HK-2 (cell line): ENCODE measurements at regions not wholly inside any gene's neighbourhood (a gene's known extent, or its start where the extent isn't known, plus 50 kb on each side); places are given as distances from the start of the nearest gene placed in this dataset.

Experiments
- DNase-seq: peaks from one replicate; pipeline ENCODE4 v3.0.0-alpha.2; 2018; ENCODE audit not compliant: unreplicated experiment

DNA sequence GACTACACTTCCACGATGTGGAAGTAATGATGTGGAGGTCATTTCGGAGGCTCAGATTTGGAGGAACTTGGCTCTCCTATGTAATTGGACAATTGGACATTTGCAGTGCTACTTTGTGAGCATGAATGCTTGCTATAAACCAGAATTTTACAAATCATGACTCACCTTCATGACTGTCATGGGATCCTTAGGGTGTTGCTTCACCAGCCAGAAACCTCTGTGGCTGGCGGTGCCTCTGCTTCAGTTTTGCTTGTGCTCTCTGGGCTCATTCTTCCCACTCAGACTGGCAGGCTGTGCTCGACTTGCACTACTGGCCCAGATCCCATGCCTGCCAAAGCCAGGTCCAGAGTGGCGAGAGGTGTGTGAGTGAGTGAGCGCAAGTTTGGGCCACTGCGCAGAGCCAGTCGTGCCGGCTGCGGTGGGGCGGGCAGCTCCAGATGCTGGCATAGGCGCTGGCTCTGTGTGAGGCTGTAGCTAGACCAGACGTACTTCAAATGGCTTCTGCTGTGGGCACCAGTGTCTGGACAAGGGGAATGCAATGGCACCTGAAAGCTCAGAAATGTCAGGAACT is 387.8 kb downstream of the AEBP2 start:
- DNase-seq: no peak

DNA sequence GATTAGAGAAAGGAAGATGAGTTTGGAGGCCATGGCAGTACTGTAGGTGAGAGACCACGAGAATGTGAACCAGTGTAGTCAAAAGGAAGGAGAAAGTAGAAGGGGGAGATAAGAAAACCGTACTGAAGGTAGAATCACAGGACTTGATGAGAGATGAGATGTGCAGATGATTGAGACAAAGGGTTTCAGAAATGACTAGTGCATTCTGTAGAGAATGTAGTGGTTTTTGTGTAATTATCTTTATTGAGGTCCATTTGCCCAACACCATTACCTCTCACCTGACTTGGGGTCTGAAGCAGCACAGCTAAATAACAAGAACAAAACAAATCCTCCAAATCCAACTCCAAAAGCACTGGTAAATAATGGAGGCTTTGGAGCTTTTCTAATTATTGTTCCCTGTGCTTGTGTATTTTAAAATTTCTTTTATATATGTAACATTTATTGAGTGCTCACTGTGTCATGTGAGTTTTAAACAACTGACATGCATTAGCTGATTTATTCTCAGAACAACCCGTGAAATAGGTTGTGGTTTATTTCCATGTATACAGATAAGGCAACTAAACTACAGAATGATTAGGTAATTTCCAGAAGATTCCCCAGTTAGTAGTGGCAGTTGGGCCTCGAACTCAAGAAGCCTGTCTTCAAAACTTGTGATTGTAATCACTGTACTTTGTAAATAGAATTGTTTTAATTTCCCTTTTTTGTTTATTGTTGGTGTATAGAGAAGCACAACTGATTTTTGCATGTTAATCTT is 390.0 kb downstream of the AEBP2 start:
- DNase-seq: no peak

GRCh38 chr12:19830446-19830845 is 391.2 kb downstream of the AEBP2 start:
- no peak for DNase-seq

- no peak for DNase-seq
Measured at GRCh38 chr12:19833775-19834501, 394.6 kb downstream of the AEBP2 start.

DNA sequence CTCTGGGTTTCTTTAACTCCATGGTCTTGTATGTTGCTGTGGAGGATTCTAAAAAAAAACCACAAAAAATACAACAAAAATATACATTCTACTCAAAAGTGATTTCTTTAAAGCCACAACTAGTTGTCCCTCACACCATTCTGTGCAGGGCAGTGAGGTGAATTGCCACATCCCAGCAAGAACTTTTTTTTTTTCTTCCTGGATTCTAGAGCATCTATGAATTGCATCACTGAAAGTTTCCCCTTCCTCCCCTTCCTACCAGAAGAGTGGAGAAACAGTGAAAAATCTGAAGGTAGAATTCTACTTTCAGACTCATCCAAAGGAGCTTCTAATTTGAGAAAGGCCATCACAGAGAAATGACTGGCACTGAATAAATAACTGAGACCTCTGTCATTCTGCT is 395.3 kb downstream of the AEBP2 start:
- DNase-seq: no peak

GRCh38 chr12:19836056-19836455 is 396.8 kb downstream of the AEBP2 start:
- DNase-seq: no peak

DNA sequence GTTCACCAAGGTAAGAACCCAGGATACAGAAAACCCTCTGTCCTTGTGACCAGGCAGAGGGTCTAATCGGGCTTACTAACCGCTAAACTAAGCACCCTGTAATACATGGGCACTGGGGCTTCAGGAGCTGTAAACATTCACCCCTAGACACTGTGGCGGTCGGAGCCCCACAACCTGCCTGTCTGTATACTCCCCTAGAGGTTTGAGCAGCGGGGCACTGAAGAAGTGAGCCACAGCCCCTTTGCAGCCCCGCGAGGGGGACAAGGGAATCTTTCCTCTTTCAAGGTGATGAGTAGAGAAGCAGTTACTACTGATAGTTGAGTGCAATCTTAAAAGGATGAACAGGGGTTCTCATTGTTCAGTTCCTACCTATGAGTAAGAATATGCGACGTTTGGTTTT is 397.2 kb downstream of the AEBP2 start:
- no peak for DNase-seq

GRCh38 chr12:19837543-19837942 is 398.3 kb downstream of the AEBP2 start:
- DNase-seq: no peak

DNA sequence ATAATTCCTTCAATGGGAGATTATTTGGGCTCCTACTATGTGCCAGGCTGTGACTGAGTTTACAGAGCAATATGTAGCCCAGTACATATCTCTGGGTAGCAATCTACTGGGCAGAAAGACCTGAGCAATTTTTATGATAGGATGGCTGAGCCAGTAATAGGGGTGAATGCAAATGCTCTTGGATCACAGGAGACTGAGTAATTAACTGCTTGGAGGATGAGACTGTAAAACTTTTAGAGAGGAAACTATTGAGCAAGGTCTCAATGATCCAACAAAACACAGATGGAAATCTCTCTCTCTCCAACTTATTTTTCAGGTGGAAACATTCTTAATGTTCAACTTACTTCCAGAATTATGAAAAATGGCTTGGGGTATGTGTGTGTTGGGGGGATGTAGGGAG is 402.2 kb downstream of the AEBP2 start:
- DNase-seq: no peak

GRCh38 chr12:19842116-19842515 is 402.8 kb downstream of the AEBP2 start:
- no peak for DNase-seq

GRCh38 chr12:19844224-19844623 is 404.9 kb downstream of the AEBP2 start:
- no peak for DNase-seq

- no peak for DNase-seq
Measured at GRCh38 chr12:19846574-19846973, 407.3 kb downstream of the AEBP2 start.

DNA sequence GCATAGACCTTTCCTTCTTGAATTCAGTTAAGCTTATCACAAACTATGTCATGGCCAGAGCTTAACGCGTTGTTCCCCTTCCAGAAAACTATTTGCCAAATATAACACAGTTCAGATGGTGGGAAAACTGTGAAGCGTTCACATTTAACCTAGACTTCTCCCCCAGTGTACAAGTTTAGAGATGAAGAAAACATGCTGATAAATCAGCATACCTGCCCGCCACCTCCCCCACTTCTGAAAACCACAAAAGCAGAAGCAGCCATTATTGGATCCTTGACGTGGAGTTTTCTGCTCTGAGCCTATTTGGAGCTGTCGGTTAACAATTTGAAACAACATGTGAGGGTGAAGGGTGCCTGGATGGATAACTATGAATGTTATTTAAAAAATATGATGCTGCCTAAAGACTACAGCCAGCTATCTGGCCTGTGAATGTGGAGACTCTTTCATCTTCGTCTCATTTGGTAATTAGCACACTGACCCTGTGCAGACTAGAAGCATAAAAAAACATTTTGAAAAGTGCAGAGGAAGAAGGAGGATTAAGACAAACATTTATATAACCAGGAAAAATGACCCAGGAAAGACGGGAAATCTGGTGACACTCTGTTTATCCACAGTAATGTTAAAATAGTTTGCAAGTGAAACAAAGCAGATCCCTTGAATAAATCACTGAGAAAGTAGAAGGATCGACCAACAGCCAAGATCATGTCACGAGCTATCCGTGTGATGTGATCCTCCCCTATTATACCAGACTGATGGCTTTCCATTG is 408.2 kb downstream of the AEBP2 start:
- no peak for DNase-seq

GRCh38 chr12:19848421-19848820 is 409.1 kb downstream of the AEBP2 start:
- DNase-seq: no peak

- DNase-seq: no peak
Measured at GRCh38 chr12:19849208-19849607, 409.9 kb downstream of the AEBP2 start.

- no peak for DNase-seq
Measured at GRCh38 chr12:19850346-19851065, 411.2 kb downstream of the AEBP2 start.

- DNase-seq: no peak
Measured at GRCh38 chr12:19852100-19852855, 413.0 kb downstream of the AEBP2 start.

GRCh38 chr12:19855851-19856250 is 416.6 kb downstream of the AEBP2 start:
- DNase-seq: no peak

GRCh38 chr12:19856389-19856788 is 417.1 kb downstream of the AEBP2 start:
- no peak for DNase-seq

DNA sequence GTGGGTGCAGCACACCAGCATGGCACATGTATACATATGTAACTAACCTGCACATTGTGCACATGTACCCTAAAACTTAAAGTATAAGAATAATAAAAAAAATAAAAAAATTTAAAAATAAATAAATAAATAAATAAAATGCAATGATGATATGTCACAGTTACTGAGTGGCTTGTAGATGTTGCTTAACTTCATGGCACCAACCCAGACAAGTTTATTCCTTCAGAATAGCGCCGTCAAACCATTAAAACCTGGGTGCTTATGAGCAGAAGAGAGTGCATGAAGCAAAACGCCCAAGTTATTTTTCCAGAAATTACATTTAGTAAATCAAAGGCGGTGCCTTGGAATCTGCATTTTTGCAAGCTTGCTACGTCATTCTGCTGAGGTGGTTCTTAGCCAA is 417.9 kb downstream of the AEBP2 start:
- DNase-seq: no peak

- DNase-seq: no peak
Measured at GRCh38 chr12:19867151-19867550, 427.9 kb downstream of the AEBP2 start.
